ENCODE measurements at regions not wholly inside any gene's neighbourhood (a gene's known extent, or its start where the extent isn't known, plus 50 kb on each side); places are given as distances from the start of the nearest gene placed in this dataset.

DNA sequence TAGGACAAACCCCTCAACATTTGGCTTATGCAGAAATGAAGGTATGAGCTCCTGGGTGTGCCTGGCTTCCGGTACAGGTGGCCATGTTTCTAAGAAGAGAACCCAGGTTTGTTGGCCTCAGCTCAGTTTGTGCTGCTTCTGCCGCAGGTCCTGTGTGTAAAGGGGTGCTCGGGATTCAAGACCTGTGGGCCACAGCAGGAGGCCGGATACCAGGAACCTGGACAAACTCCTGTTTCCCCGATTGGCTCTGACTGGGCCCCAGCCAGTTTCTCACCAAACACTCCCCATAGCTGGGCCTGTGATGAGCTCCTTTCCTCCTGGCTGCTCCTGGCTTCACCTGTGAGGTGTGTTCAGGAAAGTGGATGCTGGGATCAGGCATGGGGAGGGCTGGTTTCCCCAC lies 271.2 kb upstream of the IRX2 start (continued):
- no peak for TF ChIP-seq HCFC1 (IDR thresholded peaks at IDR 0.05; ENCODE audit: low read length)
- TF ChIP-seq, protein P1, sequence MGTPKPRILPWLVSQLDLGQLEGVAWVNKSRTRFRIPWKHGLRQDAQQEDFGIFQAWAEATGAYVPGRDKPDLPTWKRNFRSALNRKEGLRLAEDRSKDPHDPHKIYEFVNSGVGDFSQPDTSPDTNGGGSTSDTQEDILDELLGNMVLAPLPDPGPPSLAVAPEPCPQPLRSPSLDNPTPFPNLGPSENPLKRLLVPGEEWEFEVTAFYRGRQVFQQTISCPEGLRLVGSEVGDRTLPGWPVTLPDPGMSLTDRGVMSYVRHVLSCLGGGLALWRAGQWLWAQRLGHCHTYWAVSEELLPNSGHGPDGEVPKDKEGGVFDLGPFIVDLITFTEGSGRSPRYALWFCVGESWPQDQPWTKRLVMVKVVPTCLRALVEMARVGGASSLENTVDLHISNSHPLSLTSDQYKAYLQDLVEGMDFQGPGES (IDR thresholded peaks at IDR 0.05): no peak
- TF ChIP-seq ASH2L (IDR thresholded peaks at IDR 0.05; ENCODE audit: borderline replicate concordance, low read depth): no peak
- TF ChIP-seq, protein P2, sequence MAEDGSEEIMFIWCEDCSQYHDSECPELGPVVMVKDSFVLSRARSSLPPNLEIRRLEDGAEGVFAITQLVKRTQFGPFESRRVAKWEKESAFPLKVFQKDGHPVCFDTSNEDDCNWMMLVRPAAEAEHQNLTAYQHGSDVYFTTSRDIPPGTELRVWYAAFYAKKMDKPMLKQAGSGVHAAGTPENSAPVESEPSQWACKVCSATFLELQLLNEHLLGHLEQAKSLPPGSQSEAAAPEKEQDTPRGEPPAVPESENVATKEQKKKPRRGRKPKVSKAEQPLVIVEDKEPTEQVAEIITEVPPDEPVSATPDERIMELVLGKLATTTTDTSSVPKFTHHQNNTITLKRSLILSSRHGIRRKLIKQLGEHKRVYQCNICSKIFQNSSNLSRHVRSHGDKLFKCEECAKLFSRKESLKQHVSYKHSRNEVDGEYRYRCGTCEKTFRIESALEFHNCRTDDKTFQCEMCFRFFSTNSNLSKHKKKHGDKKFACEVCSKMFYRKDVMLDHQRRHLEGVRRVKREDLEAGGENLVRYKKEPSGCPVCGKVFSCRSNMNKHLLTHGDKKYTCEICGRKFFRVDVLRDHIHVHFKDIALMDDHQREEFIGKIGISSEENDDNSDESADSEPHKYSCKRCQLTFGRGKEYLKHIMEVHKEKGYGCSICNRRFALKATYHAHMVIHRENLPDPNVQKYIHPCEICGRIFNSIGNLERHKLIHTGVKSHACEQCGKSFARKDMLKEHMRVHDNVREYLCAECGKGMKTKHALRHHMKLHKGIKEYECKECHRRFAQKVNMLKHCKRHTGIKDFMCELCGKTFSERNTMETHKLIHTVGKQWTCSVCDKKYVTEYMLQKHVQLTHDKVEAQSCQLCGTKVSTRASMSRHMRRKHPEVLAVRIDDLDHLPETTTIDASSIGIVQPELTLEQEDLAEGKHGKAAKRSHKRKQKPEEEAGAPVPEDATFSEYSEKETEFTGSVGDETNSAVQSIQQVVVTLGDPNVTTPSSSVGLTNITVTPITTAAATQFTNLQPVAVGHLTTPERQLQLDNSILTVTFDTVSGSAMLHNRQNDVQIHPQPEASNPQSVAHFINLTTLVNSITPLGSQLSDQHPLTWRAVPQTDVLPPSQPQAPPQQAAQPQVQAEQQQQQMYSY (CRISPR knock-in tag; IDR thresholded peaks at IDR 0.05): no peak
- TF ChIP-seq MTA2 (IDR thresholded peaks at IDR 0.05; ENCODE audit: low read depth): no peak

GRCh38 chr5:3020426-3020825 lies 268.9 kb upstream of the IRX2 start:
- CTCF ChIA-PET: no interaction called here
- DNase-seq (ENCODE audit: low read depth, low spot score) (no peak), FAIRE-seq (no peak), ATAC-seq (no peak)
- Histone ChIP-seq H3K9ac (ENCODE audit: control insufficient read depth, insufficient read depth, low read length) (no peak overlapping the region), H3K4me2 (ENCODE audit: control insufficient read depth, insufficient read depth) (no peak overlapping the region), H3K27me3 (replicated peaks in 1 of 2; ENCODE audit: control insufficient read depth in 2 of 2, insufficient read depth in 2 of 2, low read length in 1 of 2) (no peaks in the 10 kb centered on the region), H3K4me1 (ENCODE audit: control insufficient read depth, insufficient read depth, low read length) (no peaks in the 10 kb centered on the region), H3K79me2 (ENCODE audit: control insufficient read depth, insufficient read depth, low read length) (no peaks in the 10 kb centered on the region), H3K9me3 (replicated peaks; ENCODE audit: control insufficient read depth, insufficient read depth, low read length) (no peaks in the 10 kb centered on the region), H3K36me3 (ENCODE audit: control insufficient read depth in 2 of 2, insufficient read depth in 2 of 2, low read length in 1 of 2) (no peaks in the 10 kb centered on the region), H3K4me3 (no peak overlapping the region), H3K27ac (ENCODE audit: control insufficient read depth, insufficient read depth) (no peak overlapping the region), H2AFZ (ENCODE audit: control insufficient read depth, low read depth, low read length) (no peak overlapping the region), H4K20me1 (ENCODE audit: control insufficient read depth, insufficient read depth) (no peaks in the 10 kb centered on the region)
- POLR2A ChIA-PET: no interaction called here
- SMC1A ChIA-PET (ENCODE audit: uncharacterized antibody, unreplicated experiment): no interaction called here
- intact Hi-C loops (cut with micrococcal nuclease; ENCODE audit: unreplicated experiment): no loop called here
- BruUV-seq (replicated peaks): no TSS peak
- WGBS (ENCODE audit: insufficient coverage, insufficient replicate concordance, low lambda C conversion rate, missing lambda C conversion rate): 81% methylated on average over 5 of the region's 6 CpGs
- in situ Hi-C loops (cut with MboI): no loop called here
- RAD21 ChIA-PET (ENCODE audit: unreplicated experiment): no interaction called here
- TF ChIP-seq USF1 (IDR thresholded peaks at IDR 0.05; ENCODE audit: borderline replicate concordance, extremely low read length, insufficient read depth, low read depth, low read length) (no peak), ATF7 (IDR thresholded peaks at IDR 0.05; ENCODE audit: low read depth) (no peak), NFIC (IDR thresholded peaks at IDR 0.05; ENCODE audit: low read depth, low read length) (no peak), GABPA (IDR thresholded peaks at IDR 0.05; ENCODE audit: low read depth) (no peak), ZBTB40 (IDR thresholded peaks at IDR 0.05; ENCODE audit: borderline replicate concordance) (no peak), JUNB (IDR thresholded peaks at IDR 0.05) (no peak)
